ENCODE measurements at regions not wholly inside any gene's neighbourhood (a gene's known extent, or its start where the extent isn't known, plus 50 kb on each side); places are given as distances from the start of the nearest gene placed in this dataset.

DNA sequence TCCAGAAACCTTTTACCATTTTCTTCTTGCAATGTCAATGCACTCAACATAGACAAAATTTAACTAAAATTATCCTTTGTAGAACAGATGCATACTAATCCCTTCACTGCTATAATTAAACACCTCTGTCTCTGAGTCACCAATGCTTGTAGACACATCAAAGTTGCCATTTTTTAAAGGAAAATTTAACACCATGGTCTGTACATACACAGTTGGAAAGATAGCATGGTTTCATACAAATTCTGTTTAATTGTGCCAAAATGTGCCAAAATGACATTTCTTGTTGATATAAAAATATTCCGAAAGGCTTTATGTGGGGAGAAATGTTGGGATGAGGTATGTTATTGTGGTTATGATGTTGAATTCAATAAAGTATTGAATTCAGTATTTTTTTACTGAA is 125.8 kb downstream of the NEUROD6 start:
- no peaks in the 10 kb centered on the region for H3K27me3 ChIP-seq (ENCODE audit: control insufficient read depth, insufficient read depth, low read length)
- POLR2A ChIA-PET: no interaction called here
- CTCF ChIA-PET: no interaction called here
- TF ChIP-seq, protein P1, sequence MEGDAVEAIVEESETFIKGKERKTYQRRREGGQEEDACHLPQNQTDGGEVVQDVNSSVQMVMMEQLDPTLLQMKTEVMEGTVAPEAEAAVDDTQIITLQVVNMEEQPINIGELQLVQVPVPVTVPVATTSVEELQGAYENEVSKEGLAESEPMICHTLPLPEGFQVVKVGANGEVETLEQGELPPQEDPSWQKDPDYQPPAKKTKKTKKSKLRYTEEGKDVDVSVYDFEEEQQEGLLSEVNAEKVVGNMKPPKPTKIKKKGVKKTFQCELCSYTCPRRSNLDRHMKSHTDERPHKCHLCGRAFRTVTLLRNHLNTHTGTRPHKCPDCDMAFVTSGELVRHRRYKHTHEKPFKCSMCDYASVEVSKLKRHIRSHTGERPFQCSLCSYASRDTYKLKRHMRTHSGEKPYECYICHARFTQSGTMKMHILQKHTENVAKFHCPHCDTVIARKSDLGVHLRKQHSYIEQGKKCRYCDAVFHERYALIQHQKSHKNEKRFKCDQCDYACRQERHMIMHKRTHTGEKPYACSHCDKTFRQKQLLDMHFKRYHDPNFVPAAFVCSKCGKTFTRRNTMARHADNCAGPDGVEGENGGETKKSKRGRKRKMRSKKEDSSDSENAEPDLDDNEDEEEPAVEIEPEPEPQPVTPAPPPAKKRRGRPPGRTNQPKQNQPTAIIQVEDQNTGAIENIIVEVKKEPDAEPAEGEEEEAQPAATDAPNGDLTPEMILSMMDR (IDR thresholded peaks at IDR 0.05; ENCODE audit: insufficient read depth, low read depth, low read length): no peak
- no peak for DNase-seq (ENCODE audit: low read depth)
- no peak overlapping the region for H3K4me3 ChIP-seq (ENCODE audit: low read depth, low read length)
- no peaks in the 10 kb centered on the region for H3K36me3 ChIP-seq (ENCODE audit: control insufficient read depth, insufficient read depth, low read length)

DNA sequence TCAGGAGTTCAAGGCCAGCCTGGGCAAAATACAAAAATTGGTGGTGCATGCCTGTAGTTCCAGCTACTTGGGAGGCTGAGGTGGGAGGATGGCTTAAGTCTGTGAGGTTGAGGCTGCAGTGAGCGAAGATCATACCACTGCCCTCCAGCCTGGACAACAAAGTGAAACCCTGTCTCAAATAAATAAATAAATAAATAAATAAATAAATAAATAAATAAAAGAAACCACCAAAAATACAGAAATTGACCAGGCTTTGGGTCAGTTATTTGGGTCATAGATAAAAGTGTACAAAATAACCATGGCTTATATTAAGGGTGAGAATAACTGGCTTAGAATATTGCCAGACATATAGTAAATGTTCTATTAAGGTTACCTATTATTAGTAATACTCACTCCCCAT is 129.2 kb downstream of the NEUROD6 start:
- TF ChIP-seq, protein P1 (IDR thresholded peaks at IDR 0.05; ENCODE audit: insufficient read depth, low read depth, low read length): no peak
- no peak for DNase-seq (ENCODE audit: low read depth)
- CTCF ChIA-PET: no interaction called here
- Histone ChIP-seq H3K27me3 (ENCODE audit: control insufficient read depth, insufficient read depth, low read length) (no peaks in the 10 kb centered on the region), H3K36me3 (ENCODE audit: control insufficient read depth, insufficient read depth, low read length) (no peaks in the 10 kb centered on the region), H3K4me3 (ENCODE audit: low read depth, low read length) (no peak overlapping the region)
- POLR2A ChIA-PET: no interaction called here

DNA sequence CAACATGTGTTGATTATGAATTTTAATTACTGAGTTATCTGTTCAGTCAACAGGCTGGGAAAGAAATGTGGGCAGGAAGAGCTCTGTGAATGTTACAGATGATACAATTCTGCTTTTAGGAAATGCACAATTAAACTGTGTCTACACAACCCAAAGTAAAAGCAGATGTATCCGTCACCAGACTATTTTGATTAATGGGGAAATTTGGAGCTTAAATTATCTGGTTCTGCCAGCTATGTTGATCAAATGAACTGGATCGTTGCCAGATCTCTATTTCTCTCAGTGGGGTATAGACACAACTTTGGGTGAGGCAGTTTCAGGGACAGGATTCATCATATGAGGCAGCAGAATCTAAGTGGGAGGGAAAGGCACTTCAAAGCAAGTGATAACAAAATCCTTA is 136.5 kb downstream of the NEUROD6 start:
- TF ChIP-seq, protein P1 (IDR thresholded peaks at IDR 0.05; ENCODE audit: insufficient read depth, low read depth, low read length): no peak
- CTCF ChIA-PET: no interaction called here
- DNase-seq (ENCODE audit: low read depth): no peak
- POLR2A ChIA-PET: no interaction called here
- H3K27me3 ChIP-seq (ENCODE audit: control insufficient read depth, insufficient read depth, low read length): no peaks in the 10 kb centered on the region
- H3K36me3 ChIP-seq (ENCODE audit: control insufficient read depth, insufficient read depth, low read length): no peaks in the 10 kb centered on the region
- H3K4me3 ChIP-seq (ENCODE audit: low read depth, low read length): no peak overlapping the region

GRCh38 chr7:31203551-31203950 is 137.0 kb downstream of the NEUROD6 start:
- DNase-seq (ENCODE audit: low read depth): no peak
- Histone ChIP-seq H3K27me3 (ENCODE audit: control insufficient read depth, insufficient read depth, low read length) (no peaks in the 10 kb centered on the region), H3K36me3 (ENCODE audit: control insufficient read depth, insufficient read depth, low read length) (no peaks in the 10 kb centered on the region), H3K4me3 (ENCODE audit: low read depth, low read length) (no peak overlapping the region)
- ChIA-PET POLR2A (no interaction called here), CTCF (interaction anchor here (1.7 kb wide), 1 partner anchor 11 kb away, joined by 7 read pairs; no protein-coding TSS in a partner anchor)
- TF ChIP-seq, protein P1 (IDR thresholded peaks at IDR 0.05; ENCODE audit: insufficient read depth, low read depth, low read length): no peak

DNA sequence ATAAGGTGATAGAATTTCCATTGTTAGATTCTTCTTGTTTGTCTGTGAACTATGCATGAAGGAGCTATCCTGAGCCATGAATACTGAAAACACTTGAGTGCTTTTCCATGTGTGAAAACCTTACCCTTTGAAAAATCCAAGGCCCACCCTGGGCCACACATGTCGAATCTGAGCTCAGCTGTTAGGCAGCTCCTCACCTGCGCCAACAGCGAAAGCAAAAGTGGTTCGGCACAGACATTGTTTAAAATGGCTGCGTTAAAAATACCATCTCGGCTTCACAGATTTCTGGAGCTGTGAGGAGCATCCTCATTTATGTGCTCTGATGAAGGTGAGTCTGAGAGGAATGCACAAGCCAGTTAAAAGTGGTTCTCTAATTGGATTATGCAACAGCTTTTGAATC is 137.7 kb downstream of the NEUROD6 start:
- DNase-seq (ENCODE audit: low read depth): no peak
- H3K27me3 ChIP-seq (ENCODE audit: control insufficient read depth, insufficient read depth, low read length): no peaks in the 10 kb centered on the region
- CTCF ChIA-PET: interaction anchor here (1.7 kb wide), 1 partner anchor 10 kb away, joined by 7 read pairs; no protein-coding TSS in a partner anchor
- no peaks in the 10 kb centered on the region for H3K36me3 ChIP-seq (ENCODE audit: control insufficient read depth, insufficient read depth, low read length)
- POLR2A ChIA-PET: no interaction called here
- TF ChIP-seq, protein P1 (IDR thresholded peaks at IDR 0.05; ENCODE audit: insufficient read depth, low read depth, low read length): no peak
- no peak overlapping the region for H3K4me3 ChIP-seq (ENCODE audit: low read depth, low read length)
